Heart left ventricle (tissue), 13 donors: ENCODE measurements at regions not wholly inside any gene's neighbourhood (a gene's known extent, or its start where the extent isn't known, plus 50 kb on each side); places are given as distances from the start of the nearest gene placed in this dataset.

Experiments
- POLR2A ChIP-seq, 2 donors: fragments of 450-650 bp; IDR thresholded peaks; one replicate each; pipeline ENCODE4 v1.6.1; 2017; ENCODE audit warnings: antibody characterized with exemption in 2 of 2, mild to moderate bottlenecking in 2 of 2, moderate library complexity in 2 of 2
- TF ChIP-seq, protein P1 (sequence below), 12 donors: fragments of 200-600 bp; sonication (generic) in 4 of 12; IDR thresholded peaks; one replicate each; pipeline versions ENCODE4 v1.5.0 to v1.8.0; 2018 to 2022; ENCODE audit warnings: antibody characterized with exemption in 12 of 12, mild to moderate bottlenecking in 5 of 12
- donor health status: ischemic (EF 13 %, LVEDD 7.1; RV severe dilation, severe dysfunction).
- donor health status: DM: no; HTN: yes; CAD: no.
- donor health status: DM: no; HTN: no; CAD: no.
- donor health status: ischemic (EF 25% LVEDD 6.9; RV normal size, moderate dysfunction).
- donor health status: ischemic (EF 25% LVEDD 5.7; RV mildly dilated, moderate dysfunction).
- donor health status: ischemic (EF 35%, LVEDD 5.7; RV mildly dilated, moderate dysfunction).
- donor health status: nonischemic (EF 11% LVEDD 7.7; RV severe dilation, severe dysfunction).
- donor health status: DM: yes; HTN: yes; CAD: no.
- donor health status: PGD.
- donor health status: ischemic (EF 29% LVEDD 5.4; RV normal size, mild dysfunction).
- donor health status: nonischemic (EF 23%, LVEDD 6.1; RV moderate dilation, normal function).

GRCh38 chr2:79368116-79368630, 144.7 kb upstream of the CTNNA2 start:
- TF ChIP-seq, protein P1, sequence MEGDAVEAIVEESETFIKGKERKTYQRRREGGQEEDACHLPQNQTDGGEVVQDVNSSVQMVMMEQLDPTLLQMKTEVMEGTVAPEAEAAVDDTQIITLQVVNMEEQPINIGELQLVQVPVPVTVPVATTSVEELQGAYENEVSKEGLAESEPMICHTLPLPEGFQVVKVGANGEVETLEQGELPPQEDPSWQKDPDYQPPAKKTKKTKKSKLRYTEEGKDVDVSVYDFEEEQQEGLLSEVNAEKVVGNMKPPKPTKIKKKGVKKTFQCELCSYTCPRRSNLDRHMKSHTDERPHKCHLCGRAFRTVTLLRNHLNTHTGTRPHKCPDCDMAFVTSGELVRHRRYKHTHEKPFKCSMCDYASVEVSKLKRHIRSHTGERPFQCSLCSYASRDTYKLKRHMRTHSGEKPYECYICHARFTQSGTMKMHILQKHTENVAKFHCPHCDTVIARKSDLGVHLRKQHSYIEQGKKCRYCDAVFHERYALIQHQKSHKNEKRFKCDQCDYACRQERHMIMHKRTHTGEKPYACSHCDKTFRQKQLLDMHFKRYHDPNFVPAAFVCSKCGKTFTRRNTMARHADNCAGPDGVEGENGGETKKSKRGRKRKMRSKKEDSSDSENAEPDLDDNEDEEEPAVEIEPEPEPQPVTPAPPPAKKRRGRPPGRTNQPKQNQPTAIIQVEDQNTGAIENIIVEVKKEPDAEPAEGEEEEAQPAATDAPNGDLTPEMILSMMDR (IDR thresholded peaks at IDR 0.05), result no peak
- TF ChIP-seq POLR2A (IDR thresholded peaks at IDR 0.05), result no peak
